GM12878 (cell line): ENCODE measurements at regions not wholly inside any gene's neighbourhood (a gene's known extent, or its start where the extent isn't known, plus 50 kb on each side); places are given as distances from the start of the nearest gene placed in this dataset.
"Not testable (repeated sequence)": the region's sequence is repeated elsewhere in the genome, so short reads cannot be mapped to it uniquely, and the experiment has no call there.

ENCODE experiments used
- CTCF ChIP-seq, 3 experiments: IDR thresholded peaks in 2 of 3; conservative IDR thresholded peaks in 1 of 3; 2 replicates each; pipeline ENCODE4 v1.5.1; 2011; ENCODE audit warnings: low read depth in 3 of 3, low read length in 3 of 3, mild to moderate bottlenecking in 3 of 3, control low read depth in 2 of 3, moderate library complexity in 2 of 3, inconsistent platforms in 1 of 3, mixed read lengths in 1 of 3; ENCODE audit not compliant: control insufficient read depth in 2 of 3, insufficient read depth in 1 of 3; ENCODE audit errors: extremely low read depth in 1 of 3
- GABPA ChIP-seq: IDR thresholded peaks from 2 replicates; pipeline ENCODE4 v1.6.1; 2014; ENCODE audit warnings: antibody characterized with exemption, low read depth, mild to moderate bottlenecking, inconsistent platforms
- JUNB ChIP-seq: IDR thresholded peaks from 2 replicates; pipeline ENCODE4 v1.6.1; 2016; ENCODE audit warnings: antibody characterized with exemption, mild to moderate bottlenecking
- SUPT20H ChIP-seq: IDR thresholded peaks from 2 replicates; pipeline ENCODE4 v1.6.1; 2011; ENCODE audit warnings: low read depth, mild to moderate bottlenecking, low read length, moderate library complexity, borderline replicate concordance; ENCODE audit not compliant: control insufficient read depth
- TCF7 ChIP-seq: IDR thresholded peaks from 2 replicates; pipeline ENCODE4 v1.6.1; 2014; ENCODE audit warnings: antibody characterized with exemption, borderline replicate concordance
- YY1 ChIP-seq: IDR thresholded peaks from 2 replicates; pipeline ENCODE4 v1.6.1; 2011; ENCODE audit warnings: low read depth, mild to moderate bottlenecking, low read length
- ZNF207 ChIP-seq: fragments of 450-650 bp; IDR thresholded peaks from 2 replicates; pipeline ENCODE4 v1.6.1; 2014; ENCODE audit warnings: antibody characterized with exemption, mild to moderate bottlenecking, borderline replicate concordance

GRCh38 chr3:28059199-28059598, 182.2 kb upstream of the CMC1 start:
- not testable (repeated sequence) for TF ChIP-seq ZNF207; TCF7; GABPA; YY1; CTCF (IDR thresholded peaks at IDR 0.05 in 2 of 3, conservative IDR thresholded peaks at IDR 0.05 in 1 of 3; ENCODE audit: control insufficient read depth in 2 of 3, extremely low read depth in 1 of 3, insufficient read depth in 1 of 3, low read depth in 3 of 3, low read length in 3 of 3); JUNB; SUPT20H
